GM21447 (cell line): ENCODE measurements at regions not wholly inside any gene's neighbourhood (a gene's known extent, or its start where the extent isn't known, plus 50 kb on each side); places are given as distances from the start of the nearest gene placed in this dataset.

ENCODE experiments used
- ATAC-seq: cut with Tn5 transposase; IDR thresholded peaks from one replicate; pipeline ENCODE4 v1.9.1; 2021; ENCODE audit not compliant: unreplicated experiment

- no peak for ATAC-seq
These were observed 213.8 kb upstream of the C1orf174 start for GRCh38 chr1:4113897-4114296.

GRCh38 chr1:4115191-4115900 is 215.3 kb upstream of the C1orf174 start:
- ATAC-seq, result no peak

- ATAC-seq, result no peak
These were observed 217.1 kb upstream of the C1orf174 start for GRCh38 chr1:4117196-4117595.

GRCh38 chr1:4118746-4119515 is 218.9 kb upstream of the C1orf174 start:
- ATAC-seq, result no peak

GRCh38 chr1:4119516-4120220 is 219.6 kb upstream of the C1orf174 start:
- ATAC-seq, result no peak

GRCh38 chr1:4120557-4121292 is 220.7 kb upstream of the C1orf174 start:
- no peak for ATAC-seq

- no peak for ATAC-seq
These were observed 221.2 kb upstream of the C1orf174 start for GRCh38 chr1:4121293-4121684.

GRCh38 chr1:4121834-4122512 is 221.9 kb upstream of the C1orf174 start:
- ATAC-seq, result no peak

- ATAC-seq, result no peak
These were observed 222.6 kb upstream of the C1orf174 start for GRCh38 chr1:4122513-4123160.

- ATAC-seq, result no peak
These were observed 224.6 kb upstream of the C1orf174 start for GRCh38 chr1:4124631-4125145.

GRCh38 chr1:4126251-4126650 is 226.2 kb upstream of the C1orf174 start:
- no peak for ATAC-seq

- no peak for ATAC-seq
These were observed 226.9 kb upstream of the C1orf174 start for GRCh38 chr1:4126731-4127591.

GRCh38 chr1:4127592-4128140 is 227.6 kb upstream of the C1orf174 start:
- ATAC-seq, result no peak

GRCh38 chr1:4128616-4129015 is 228.5 kb upstream of the C1orf174 start:
- ATAC-seq, result no peak

- no peak for ATAC-seq
These were observed 229.6 kb upstream of the C1orf174 start for GRCh38 chr1:4129693-4130092.

GRCh38 chr1:4130096-4130495 is 230.0 kb upstream of the C1orf174 start:
- ATAC-seq, result no peak

GRCh38 chr1:4131734-4132133 is 231.7 kb upstream of the C1orf174 start:
- ATAC-seq, result no peak
